Activated B cell treated with CpG ODN at 0.5 μM for 24 hours (primary cell): ENCODE measurements at regions not wholly inside any gene's neighbourhood (a gene's known extent, or its start where the extent isn't known, plus 50 kb on each side); places are given as distances from the start of the nearest gene placed in this dataset.
"Not testable (repeated sequence)": the region's sequence is repeated elsewhere in the genome, so short reads cannot be mapped to it uniquely, and the experiment has no call there.

ENCODE experiments used
- ATAC-seq: fragments of 200-7000 bp; cut with Tn5 transposase; one replicate; pipeline ENCODE4 v1.10.0; 2021; ENCODE audit warnings: low read depth, mild to moderate bottlenecking, moderate library complexity
- CTCF ChIA-PET: fragments of 350-600 bp; sonication (Branson Sonifier 250); formaldehyde crosslinking; loops from one replicate; lab custom pipeline; 2021; ENCODE audit warnings: antibody characterized with exemption; lab: Charles Lee
- POLR2A ChIA-PET: fragments of 350-600 bp; sonication (Branson Sonifier 250); formaldehyde crosslinking; loops from one replicate; lab custom pipeline; 2021; ENCODE audit warnings: antibody characterized with exemption; lab: Charles Lee
- DNase-seq: peaks from one replicate; pipeline ENCODE4 v3.0.0; 2022
- H3K27ac Mint-ChIP-seq: one replicate; pipeline ENCODE4 v1.8.0; 2020; ENCODE audit warnings: mixed read lengths
- H3K27me3 Mint-ChIP-seq: one replicate; pipeline ENCODE4 v1.8.0; 2021; ENCODE audit warnings: mixed read lengths
- H3K36me3 Mint-ChIP-seq: one replicate; pipeline ENCODE4 v1.8.0; 2021; ENCODE audit warnings: low read depth, mixed read lengths
- H3K4me1 Mint-ChIP-seq: one replicate; pipeline ENCODE4 v1.8.0; 2021; ENCODE audit warnings: mixed read lengths
- H3K4me3 Mint-ChIP-seq: one replicate; pipeline ENCODE4 v1.8.0; 2020; ENCODE audit warnings: mild to moderate bottlenecking, mixed read lengths
- H3K9me3 Mint-ChIP-seq: one replicate; pipeline ENCODE4 v1.8.0; 2020; ENCODE audit warnings: mixed read lengths
- CTCF ChIP-seq: fragments of 200-600 bp; IDR thresholded peaks from one replicate; pipeline ENCODE4 v1.8.0; 2022; ENCODE audit warnings: antibody characterized with exemption, mild to moderate bottlenecking
- intact Hi-C: fragments of 100-400 bp; cut with micrococcal nuclease; formaldehyde crosslinking; loops from one replicate; pipeline ENCODE4 v1.15.1; 2024

GRCh38 chr12:27162229-27162537 lies 79.8 kb upstream of the C12orf71 start:
- intact Hi-C loops: no loop called here
- Mint-ChIP-seq H3K27ac (peak overlapping the region; percentile 32), H3K27me3 (no peaks in the 10 kb centered on the region), H3K36me3 (no peaks in the 10 kb centered on the region), H3K4me3 (no peak overlapping the region), H3K4me1 (peaks cover 18% of the 10 kb centered on the region), H3K9me3 (peaks cover 2% of the 10 kb centered on the region)
- ChIA-PET POLR2A (no interaction called here), CTCF (no interaction called here)
- DNase-seq (no peak), ATAC-seq (no peak)
- TF ChIP-seq CTCF: no peak

GRCh38 chr12:27163048-27163715 lies 80.8 kb upstream of the C12orf71 start:
- peaks cover 18% of the 10 kb centered on the region for H3K4me1 Mint-ChIP-seq
- TF ChIP-seq CTCF: no peak
- ATAC-seq (no peak), DNase-seq (no peak)
- no peak overlapping the region for H3K27ac Mint-ChIP-seq
- ChIA-PET CTCF (no interaction called here), POLR2A (no interaction called here)
- H3K36me3 Mint-ChIP-seq: no peaks in the 10 kb centered on the region
- H3K27me3 Mint-ChIP-seq: no peaks in the 10 kb centered on the region
- intact Hi-C loops: no loop called here
- H3K4me3 Mint-ChIP-seq: no peak overlapping the region
- peaks cover 4% of the 10 kb centered on the region for H3K9me3 Mint-ChIP-seq

- no peak for DNase-seq
- intact Hi-C loops: loop anchor here (1.0 kb wide), 1 partner anchor 14 kb away; no protein-coding TSS in a partner anchor
- Mint-ChIP-seq H3K36me3 (no peaks in the 10 kb centered on the region), H3K4me3 (no peak overlapping the region), H3K9me3 (peaks cover 4% of the 10 kb centered on the region), H3K27ac (no peak overlapping the region), H3K4me1 (peaks cover 18% of the 10 kb centered on the region), H3K27me3 (no peaks in the 10 kb centered on the region)
- POLR2A ChIA-PET: no interaction called here
- CTCF ChIA-PET: no interaction called here
- ATAC-seq: no peak
- no peak for TF ChIP-seq CTCF
These were observed 80.2 kb upstream of the STK38L start for GRCh38 chr12:27163894-27164293.

GRCh38 chr12:27164330-27165040 lies 79.6 kb upstream of the STK38L start:
- intact Hi-C loops: loop anchor here (1.0 kb wide), 1 partner anchor 14 kb away; no protein-coding TSS in a partner anchor
- H3K4me1 Mint-ChIP-seq: peaks cover 18% of the 10 kb centered on the region
- POLR2A ChIA-PET: no interaction called here

GRCh38 chr12:27165958-27166357 lies 78.1 kb upstream of the STK38L start:
- H3K27me3 Mint-ChIP-seq, H3K27ac Mint-ChIP-seq, H3K4me3 Mint-ChIP-seq, ATAC-seq, DNase-seq, POLR2A ChIA-PET, intact Hi-C loops, CTCF ChIA-PET, H3K36me3 Mint-ChIP-seq: not testable (repeated sequence)
- Mint-ChIP-seq H3K9me3 (peaks cover 12% of the 10 kb centered on the region), H3K4me1 (peaks cover 15% of the 10 kb centered on the region)

More at GRCh38 chr12:27164330-27165040, 79.6 kb upstream of the STK38L start:
- no peak for DNase-seq
- no peak overlapping the region for H3K27ac Mint-ChIP-seq
- no peaks in the 10 kb centered on the region for H3K36me3 Mint-ChIP-seq
- no peaks in the 10 kb centered on the region for H3K27me3 Mint-ChIP-seq
- ATAC-seq: no peak
- TF ChIP-seq CTCF: no peak
- no peak overlapping the region for H3K4me3 Mint-ChIP-seq
- CTCF ChIA-PET: no interaction called here
- H3K9me3 Mint-ChIP-seq: peaks cover 4% of the 10 kb centered on the region

- H3K4me3 Mint-ChIP-seq, POLR2A ChIA-PET, intact Hi-C loops, DNase-seq, H3K4me1 Mint-ChIP-seq, CTCF ChIA-PET, H3K27me3 Mint-ChIP-seq, H3K27ac Mint-ChIP-seq, ATAC-seq, H3K36me3 Mint-ChIP-seq: not testable (repeated sequence)
- H3K9me3 Mint-ChIP-seq: peaks cover 16% of the 10 kb centered on the region
These were observed 72.6 kb upstream of the STK38L start for GRCh38 chr12:27171494-27171893.
